Keratinocyte (primary cell): ENCODE measurements at regions not wholly inside any gene's neighbourhood (a gene's known extent, or its start where the extent isn't known, plus 50 kb on each side); places are given as distances from the start of the nearest gene placed in this dataset.

Source experiments
- EZH2 ChIP-seq: IDR thresholded peaks from one replicate; pipeline ENCODE4 v1.6.1; 2012; ENCODE audit warnings: inconsistent platforms, mild to moderate bottlenecking, low read length, moderate library complexity
- TF ChIP-seq, protein P1 (sequence below), 3 experiments: IDR thresholded peaks in 1 of 3; conservative IDR thresholded peaks in 1 of 3; optimal IDR thresholded peaks in 1 of 3; 2 replicates in 2 of 3; 3 replicates in 1 of 3; pipeline versions ENCODE3 to v1.5.1; 2011; ENCODE audit warnings: low read length in 3 of 3, mild to moderate bottlenecking in 3 of 3, moderate library complexity in 2 of 3, control low read depth in 1 of 3, inconsistent platforms in 1 of 3; ENCODE audit not compliant: insufficient read depth in 2 of 3; ENCODE audit errors: extremely low read depth in 1 of 3

DNA sequence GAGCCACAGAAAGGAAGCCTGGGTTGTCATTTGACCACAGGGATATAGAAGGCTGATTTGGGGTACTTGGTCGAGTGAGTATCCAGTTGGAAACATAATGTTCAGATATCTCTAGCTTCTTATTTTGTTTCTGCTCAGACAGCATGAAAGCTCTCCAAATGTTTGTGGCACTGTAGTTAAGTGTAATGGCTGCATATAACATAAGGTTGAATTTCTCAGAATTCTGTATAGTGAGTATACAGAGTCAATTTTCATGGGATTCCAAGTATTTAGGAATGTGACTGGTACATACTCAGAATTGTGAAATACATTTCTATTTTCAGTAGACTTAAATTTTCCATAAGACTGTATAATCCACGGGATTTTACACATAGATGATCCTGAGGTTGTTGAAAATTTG, 2102.1 kb upstream of the RAG2 start:
- TF ChIP-seq EZH2 = no peak
- TF ChIP-seq, protein P1, sequence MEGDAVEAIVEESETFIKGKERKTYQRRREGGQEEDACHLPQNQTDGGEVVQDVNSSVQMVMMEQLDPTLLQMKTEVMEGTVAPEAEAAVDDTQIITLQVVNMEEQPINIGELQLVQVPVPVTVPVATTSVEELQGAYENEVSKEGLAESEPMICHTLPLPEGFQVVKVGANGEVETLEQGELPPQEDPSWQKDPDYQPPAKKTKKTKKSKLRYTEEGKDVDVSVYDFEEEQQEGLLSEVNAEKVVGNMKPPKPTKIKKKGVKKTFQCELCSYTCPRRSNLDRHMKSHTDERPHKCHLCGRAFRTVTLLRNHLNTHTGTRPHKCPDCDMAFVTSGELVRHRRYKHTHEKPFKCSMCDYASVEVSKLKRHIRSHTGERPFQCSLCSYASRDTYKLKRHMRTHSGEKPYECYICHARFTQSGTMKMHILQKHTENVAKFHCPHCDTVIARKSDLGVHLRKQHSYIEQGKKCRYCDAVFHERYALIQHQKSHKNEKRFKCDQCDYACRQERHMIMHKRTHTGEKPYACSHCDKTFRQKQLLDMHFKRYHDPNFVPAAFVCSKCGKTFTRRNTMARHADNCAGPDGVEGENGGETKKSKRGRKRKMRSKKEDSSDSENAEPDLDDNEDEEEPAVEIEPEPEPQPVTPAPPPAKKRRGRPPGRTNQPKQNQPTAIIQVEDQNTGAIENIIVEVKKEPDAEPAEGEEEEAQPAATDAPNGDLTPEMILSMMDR (optimal IDR thresholded peaks at IDR 0.05 in 1 of 3, IDR thresholded peaks at IDR 0.05 in 1 of 3, conservative IDR thresholded peaks at IDR 0.05 in 1 of 3; ENCODE audit: extremely low read depth in 1 of 3, insufficient read depth in 2 of 3, low read length in 3 of 3) = no peak
